Omental fat pad (tissue), 3 donors: ENCODE measurements at regions not wholly inside any gene's neighbourhood (a gene's known extent, or its start where the extent isn't known, plus 50 kb on each side); places are given as distances from the start of the nearest gene placed in this dataset.
"Not testable (repeated sequence)": the region's sequence is repeated elsewhere in the genome, so short reads cannot be mapped to it uniquely, and the experiment has no call there.

ENCODE experiments used
- ATAC-seq: fragments of 150-250 bp; one replicate; pipeline ENCODE4 v1.9.1; 2016; ENCODE audit warnings: mild to moderate bottlenecking, moderate library complexity; ENCODE audit not compliant: low FRiP score
- DNase-seq: peaks from one replicate; pipeline ENCODE4 v3.0.0-alpha.2; 2019; ENCODE audit warnings: low spot score
- CTCF ChIP-seq, 3 donors: fragments of 450-650 bp; IDR thresholded peaks; one replicate each; pipeline ENCODE4 v1.5.1; 2016 to 2017; ENCODE audit warnings: antibody characterized with exemption in 3 of 3, mild to moderate bottlenecking in 3 of 3, moderate library complexity in 2 of 3

DNA sequence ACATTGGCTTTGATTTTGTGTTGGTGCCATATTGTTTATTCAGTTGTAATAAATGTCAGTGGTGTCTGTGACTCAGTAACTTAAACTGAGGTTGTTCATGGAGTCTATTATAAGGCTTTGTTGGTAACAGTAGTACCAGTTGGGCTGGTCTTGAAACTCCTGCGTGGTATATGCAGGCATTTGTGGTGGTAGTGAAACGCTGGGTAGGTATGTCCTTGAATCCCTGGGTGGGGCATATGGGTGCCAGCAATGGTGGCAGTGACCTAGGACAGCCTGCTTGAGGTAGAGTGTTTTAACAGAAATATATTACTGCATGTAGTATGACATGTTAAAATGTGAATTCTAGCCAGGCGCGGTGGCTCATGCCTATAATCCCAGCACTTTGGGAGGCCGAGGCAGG, 1058.5 kb upstream of the SEMA6A start:
- no peak for ATAC-seq

GRCh38 chr5:117624201-117624600, 1049.6 kb upstream of the SEMA6A start:
- ATAC-seq (no peak), DNase-seq (no peak)
- TF ChIP-seq CTCF (IDR thresholded peaks at IDR 0.05), result no peak

More for the DNA sequence above, 1058.5 kb upstream of the SEMA6A start:
- no peak for TF ChIP-seq CTCF (IDR thresholded peaks at IDR 0.05)
- DNase-seq, result no peak

DNA sequence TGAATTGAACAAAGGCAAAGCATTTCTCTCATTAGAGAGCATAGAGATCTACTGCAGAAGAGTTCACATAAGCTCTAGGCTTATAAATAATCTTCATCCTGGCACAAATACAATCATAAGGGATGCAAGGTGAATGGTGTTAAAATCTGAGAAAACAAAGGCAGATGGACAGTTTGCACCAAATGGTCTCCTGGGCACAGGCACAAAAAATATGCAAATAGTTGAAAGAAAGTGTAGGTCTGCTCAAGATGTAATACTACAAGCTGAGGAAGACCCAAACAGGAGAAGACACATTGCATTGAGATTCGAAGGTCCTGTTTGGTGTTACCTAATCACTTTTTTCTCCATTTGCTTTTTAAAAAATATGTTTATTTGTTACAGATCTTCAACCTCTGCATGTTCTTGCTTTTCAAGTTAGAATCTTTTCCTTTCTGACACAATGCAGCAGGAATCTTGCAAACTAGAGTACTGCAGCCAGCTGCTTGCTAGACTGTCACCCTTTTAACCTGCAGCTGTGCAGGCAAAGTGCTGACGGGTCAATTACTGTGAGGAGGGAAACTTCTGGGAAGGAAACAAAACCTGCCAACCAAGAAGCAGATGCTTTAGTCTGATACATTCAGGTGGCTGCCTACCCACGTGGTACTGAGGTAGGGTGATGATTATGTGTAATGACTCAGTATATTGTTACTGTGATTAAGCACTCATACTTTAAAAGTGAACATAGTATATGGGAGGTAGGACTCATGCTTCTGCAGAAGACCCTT, 1048.6 kb upstream of the SEMA6A start:
- DNase-seq (no peak), ATAC-seq (no peak)
- no peak for TF ChIP-seq CTCF (IDR thresholded peaks at IDR 0.05)

DNA sequence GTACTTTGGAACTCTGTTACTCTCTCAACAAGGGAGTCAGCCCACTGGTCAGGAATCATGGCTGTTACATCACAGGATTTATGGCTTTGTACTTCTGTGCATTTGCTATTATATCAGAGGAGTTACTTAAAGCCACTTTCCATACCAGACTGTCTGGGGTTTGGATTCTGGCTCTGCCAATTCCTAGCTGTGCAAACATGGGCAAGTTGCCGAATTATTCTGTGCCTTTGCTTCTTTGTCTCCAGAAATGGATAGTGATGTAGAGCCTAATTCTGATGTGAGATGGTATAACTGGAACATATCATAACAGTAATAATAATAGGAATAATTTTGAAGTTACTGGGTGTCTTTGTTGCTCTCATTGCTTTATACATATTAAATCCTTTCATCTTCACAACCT, 1047.3 kb upstream of the SEMA6A start:
- ATAC-seq, result no peak
- TF ChIP-seq CTCF (IDR thresholded peaks at IDR 0.05), result no peak
- DNase-seq, result no peak

DNA sequence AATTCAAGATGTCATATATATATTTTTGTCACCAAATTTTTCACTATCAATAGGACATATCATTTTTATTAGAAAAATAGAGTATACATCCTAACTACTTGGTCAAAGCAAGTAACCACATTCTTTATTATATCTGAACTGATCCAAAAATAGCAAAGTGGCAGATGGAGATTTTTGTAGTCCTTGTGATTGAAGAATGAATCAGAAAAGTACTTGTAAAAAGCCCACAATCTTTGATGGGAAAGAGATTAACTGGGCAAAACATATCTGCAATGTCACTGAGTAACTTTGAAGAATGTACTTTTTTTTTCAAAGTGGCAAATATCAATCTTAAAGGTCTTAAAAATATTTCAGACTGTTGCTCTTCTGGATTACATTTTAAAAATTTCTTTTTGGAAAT, 1040.6 kb upstream of the SEMA6A start:
- DNase-seq, result no peak
- TF ChIP-seq CTCF (IDR thresholded peaks at IDR 0.05), result no peak

DNA sequence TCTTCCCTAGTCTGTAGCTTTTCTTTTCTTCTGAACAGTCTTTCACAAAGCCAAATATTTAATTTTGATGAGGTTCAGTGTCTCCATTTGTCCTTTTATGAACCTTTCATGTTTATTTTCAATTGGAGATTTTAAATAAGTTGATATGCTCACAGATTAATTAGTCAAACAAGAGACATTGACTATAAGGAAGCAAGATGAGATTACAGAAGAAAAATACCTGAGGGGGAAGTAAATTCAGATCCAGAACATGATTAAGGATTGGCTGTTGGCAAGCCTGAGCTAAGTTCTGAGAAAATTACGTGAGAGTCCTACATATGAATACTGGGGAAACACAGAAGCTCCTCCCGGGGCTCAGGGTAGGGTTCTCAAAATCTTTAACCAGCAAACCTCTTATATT, 1039.8 kb upstream of the SEMA6A start:
- DNase-seq, result no peak
- TF ChIP-seq CTCF (IDR thresholded peaks at IDR 0.05), result no peak
- ATAC-seq, result no peak

More for the DNA sequence above, 1040.6 kb upstream of the SEMA6A start:
- no peak for ATAC-seq

DNA sequence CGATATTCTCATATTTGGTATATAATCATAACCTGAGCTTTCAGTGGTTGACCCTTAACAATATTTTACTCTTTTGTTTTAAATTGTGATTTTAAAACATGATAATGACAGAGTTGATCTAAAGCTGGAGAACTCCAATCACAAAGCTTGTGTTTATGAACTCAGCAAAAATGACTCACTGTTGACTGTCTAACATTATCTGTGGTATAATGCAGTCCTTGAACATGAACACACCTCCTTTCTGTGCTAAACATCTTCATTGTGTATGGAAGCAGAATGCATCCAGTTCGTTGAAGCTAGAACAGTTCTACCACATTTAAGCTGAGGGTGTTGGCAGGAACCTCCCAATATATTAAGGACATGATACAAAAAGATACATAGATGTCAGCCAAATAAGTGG, 1030.2 kb upstream of the SEMA6A start:
- DNase-seq (no peak), ATAC-seq (no peak)
- TF ChIP-seq CTCF (IDR thresholded peaks at IDR 0.05), result no peak

DNA sequence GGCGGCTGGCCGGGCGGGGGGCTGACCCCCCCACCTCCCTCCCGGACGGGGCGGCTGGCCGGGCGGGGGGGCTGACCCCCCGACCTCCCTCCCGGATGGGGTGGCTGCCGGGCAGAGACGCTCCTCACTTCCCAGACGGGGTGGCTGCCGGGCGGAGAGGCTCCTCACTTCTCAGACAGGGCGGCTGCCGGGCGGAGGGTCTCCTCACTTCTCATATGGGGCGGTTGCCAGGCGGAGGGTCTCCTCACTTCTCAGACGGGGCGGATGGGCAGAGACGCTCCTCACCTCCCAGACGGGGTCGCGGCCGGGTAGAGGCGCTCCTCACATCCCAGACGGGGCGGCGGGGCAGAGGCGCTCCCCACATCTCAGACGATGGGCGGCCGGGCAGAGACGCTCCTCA, 1025.2 kb upstream of the SEMA6A start:
- DNase-seq, ATAC-seq: not testable (repeated sequence)
